22Rv1 (cell line): ENCODE measurements at regions not wholly inside any gene's neighbourhood (a gene's known extent, or its start where the extent isn't known, plus 50 kb on each side); places are given as distances from the start of the nearest gene placed in this dataset.
"Not testable (repeated sequence)": the region's sequence is repeated elsewhere in the genome, so short reads cannot be mapped to it uniquely, and the experiment has no call there.

ENCODE experiments used
- H3K27ac ChIP-seq: fragments of 450-650 bp; 2 replicates; pipeline ENCODE4 v1.5.1; 2017
- CTCF ChIP-seq: fragments of 450-650 bp; IDR thresholded peaks from 2 replicates; pipeline ENCODE4 v1.5.1; 2017; ENCODE audit warnings: mild to moderate bottlenecking
- ZFX ChIP-seq: fragments of 450-650 bp; IDR thresholded peaks from 2 replicates; pipeline ENCODE4 v1.6.1; 2017; ENCODE audit warnings: antibody characterized with exemption, borderline replicate concordance

DNA sequence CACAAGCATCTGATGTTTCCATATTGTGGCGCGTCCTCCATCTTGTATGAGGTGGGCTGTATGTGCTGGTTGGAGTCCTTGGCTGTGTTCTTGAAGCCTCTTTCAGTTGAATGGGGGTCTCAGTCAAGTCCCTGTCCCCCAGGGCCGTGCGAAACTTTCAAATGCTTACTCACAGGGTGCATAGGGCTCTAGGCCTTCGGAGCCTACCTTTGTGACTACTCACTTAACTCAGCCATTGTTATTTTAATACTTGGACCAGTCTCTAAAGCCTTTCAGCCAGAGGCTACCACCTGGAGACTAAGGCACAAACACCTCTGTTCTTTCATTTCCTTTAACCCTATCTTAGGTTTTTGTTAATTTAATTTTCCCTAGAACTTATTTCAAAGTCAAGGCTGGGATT is 785.9 kb downstream of the GATA3 start:
- TF ChIP-seq CTCF (no peak), ZFX (no peak)
- H3K27ac ChIP-seq = no peak overlapping the region

DNA sequence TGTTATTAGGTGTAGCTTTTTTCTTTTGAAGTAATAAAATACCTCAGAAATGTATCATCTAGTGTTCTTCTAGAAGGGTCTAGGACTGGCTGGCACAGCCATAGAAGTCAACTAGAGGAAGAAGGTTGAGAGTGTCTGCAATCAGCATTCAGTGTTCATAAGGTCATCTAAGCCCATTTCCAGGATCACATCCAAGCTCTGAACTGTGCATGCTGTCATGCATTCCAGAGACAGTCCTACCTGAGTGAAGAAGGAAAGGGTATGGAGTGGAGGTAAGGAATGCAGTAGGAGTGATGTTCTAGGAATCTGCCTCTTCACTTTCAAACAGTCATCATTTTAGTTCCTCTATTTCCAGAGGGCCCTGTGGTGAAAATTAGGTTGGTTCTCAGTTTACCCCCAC is 789.7 kb downstream of the GATA3 start:
- no peak overlapping the region for H3K27ac ChIP-seq
- TF ChIP-seq ZFX (no peak), CTCF (no peak)

- H3K27ac ChIP-seq = no peak overlapping the region
- TF ChIP-seq ZFX (no peak), CTCF (no peak)
Measured at GRCh38 chr10:8852546-8852945, 798.1 kb downstream of the GATA3 start.

GRCh38 chr10:8853048-8853447 is 798.6 kb downstream of the GATA3 start:
- TF ChIP-seq CTCF (no peak), ZFX (no peak)
- H3K27ac ChIP-seq = no peak overlapping the region

- H3K27ac ChIP-seq = not testable (repeated sequence)
Measured at GRCh38 chr10:8868924-8869323, 814.4 kb downstream of the GATA3 start.

GRCh38 chr10:8873310-8873709 is 818.8 kb downstream of the GATA3 start:
- peak overlapping the region; percentile 62 for H3K27ac ChIP-seq
- TF ChIP-seq CTCF = peak; percentile 63
- TF ChIP-seq ZFX = no peak

- no peak for TF ChIP-seq ZFX
- no peak for TF ChIP-seq CTCF
- H3K27ac ChIP-seq = no peak overlapping the region
Measured at GRCh38 chr10:8874268-8874667, 819.8 kb downstream of the GATA3 start.

DNA sequence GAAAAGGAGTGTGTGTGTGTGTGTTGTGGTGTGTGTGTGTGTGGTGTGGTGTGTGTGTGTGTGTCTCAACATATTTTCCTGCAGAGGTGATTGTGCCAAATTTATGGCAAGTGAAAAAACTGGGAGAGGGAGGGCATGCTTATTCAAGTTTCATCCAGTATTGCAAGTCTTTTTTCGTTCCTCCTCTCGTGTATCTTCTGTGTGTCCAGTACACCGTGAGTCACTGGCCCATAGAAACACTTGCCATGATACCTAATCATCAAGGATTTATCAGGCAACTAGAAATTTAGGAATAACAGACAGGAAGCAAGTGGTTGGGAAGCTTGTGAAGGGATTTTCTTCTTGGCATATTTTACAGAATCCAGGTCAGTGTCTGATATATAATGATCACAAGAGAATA is 820.5 kb downstream of the GATA3 start:
- TF ChIP-seq CTCF = no peak
- no peak for TF ChIP-seq ZFX
- H3K27ac ChIP-seq = no peak overlapping the region
